HEK293T (cell line): ENCODE measurements at regions not wholly inside any gene's neighbourhood (a gene's known extent, or its start where the extent isn't known, plus 50 kb on each side); places are given as distances from the start of the nearest gene placed in this dataset.

Source experiments
- ARNT ChIP-seq: fragments of 450-650 bp; IDR thresholded peaks from 2 replicates; pipeline ENCODE4 v1.6.1; 2017; ENCODE audit warnings: mild to moderate bottlenecking
- BHLHE40 ChIP-seq: fragments of 450-650 bp; IDR thresholded peaks from 2 replicates; pipeline ENCODE4 v1.6.1; 2016; ENCODE audit warnings: mild to moderate bottlenecking, moderate library complexity, borderline replicate concordance
- CTBP1 ChIP-seq: fragments of 450-650 bp; IDR thresholded peaks from 2 replicates; pipeline ENCODE4 v1.6.1; 2016; ENCODE audit warnings: borderline replicate concordance
- ELF4 ChIP-seq: fragments of 450-650 bp; IDR thresholded peaks from 2 replicates; pipeline ENCODE4 v1.6.1; 2017; ENCODE audit warnings: antibody characterized with exemption
- FOXA1 ChIP-seq: fragments of 450-650 bp; IDR thresholded peaks from 2 replicates; pipeline ENCODE4 v1.6.1; 2016; ENCODE audit warnings: mild to moderate bottlenecking
- FOXK2 ChIP-seq: fragments of 450-650 bp; IDR thresholded peaks from 2 replicates; pipeline ENCODE4 v1.6.1; 2016; ENCODE audit warnings: mild to moderate bottlenecking
- FOXM1 ChIP-seq: fragments of 450-650 bp; IDR thresholded peaks from 2 replicates; pipeline ENCODE4 v1.6.1; 2017; ENCODE audit warnings: mild to moderate bottlenecking, borderline replicate concordance
- HDGF ChIP-seq: fragments of 450-650 bp; IDR thresholded peaks from 2 replicates; pipeline ENCODE4 v1.6.1; 2017; ENCODE audit warnings: antibody characterized with exemption, borderline replicate concordance
- NFRKB ChIP-seq: fragments of 450-650 bp; IDR thresholded peaks from 2 replicates; pipeline ENCODE4 v1.6.1; 2016; ENCODE audit warnings: mild to moderate bottlenecking, moderate library complexity
- SUZ12 ChIP-seq: fragments of 450-650 bp; IDR thresholded peaks from 2 replicates; pipeline ENCODE4 v1.6.1; 2016; ENCODE audit warnings: mild to moderate bottlenecking
- TARDBP ChIP-seq: fragments of 450-650 bp; IDR thresholded peaks from 2 replicates; pipeline ENCODE4 v1.6.1; 2016
- ZNF384 ChIP-seq: fragments of 450-650 bp; IDR thresholded peaks from 2 replicates; pipeline ENCODE4 v1.6.1; 2016

- TF ChIP-seq FOXK2: no peak
- TF ChIP-seq ZNF384: no peak
- no peak for TF ChIP-seq CTBP1
- no peak for TF ChIP-seq NFRKB
- TF ChIP-seq ELF4: no peak
- no peak for TF ChIP-seq BHLHE40
- TF ChIP-seq ARNT: no peak
- no peak for TF ChIP-seq FOXA1
- TF ChIP-seq SUZ12: no peak
- TF ChIP-seq FOXM1: no peak
- TF ChIP-seq HDGF: no peak
- no peak for TF ChIP-seq TARDBP
Measured at GRCh38 chr6:14655201-14656061, 537.9 kb downstream of the CD83 start.
